ENCODE measurements at regions not wholly inside any gene's neighbourhood (a gene's known extent, or its start where the extent isn't known, plus 50 kb on each side); places are given as distances from the start of the nearest gene placed in this dataset.
A peak's percentile ranks its signal among the peaks of the same experiment; 100 is the strongest.

GRCh38 chr3:17841190-17841828 is 98.9 kb upstream of the TBC1D5 start (continued):
- TF ChIP-seq CTCF (IDR thresholded peaks at IDR 0.05; ENCODE audit: control extremely low read depth in 1 of 3, insufficient read depth in 1 of 3, low read depth in 1 of 3, low read length in 3 of 3) (peak; percentile 97 to 100 (median 99)), SIN3A (conservative IDR thresholded peaks at IDR 0.05 in 1 of 2, IDR thresholded peaks at IDR 0.05 in 1 of 2; ENCODE audit: low read depth in 1 of 2, low read length in 2 of 2) (peak in 1 of 2 experiments; percentile 52; a peak in 1 of 4 replicates), KDM5A (IDR thresholded peaks at IDR 0.05; ENCODE audit: low read length) (no peak), ZNF274 (IDR thresholded peaks at IDR 0.05; ENCODE audit: borderline replicate concordance, extremely low read depth, low read length) (no peak), EP300 (IDR thresholded peaks at IDR 0.05; ENCODE audit: borderline replicate concordance in 1 of 2, low read depth in 2 of 2, low read length in 2 of 2) (no peak), RXRA (IDR thresholded peaks at IDR 0.05; ENCODE audit: insufficient read depth, low read depth, low read length) (no peak), CTBP2 (IDR thresholded peaks at IDR 0.05; ENCODE audit: borderline replicate concordance, insufficient read depth, insufficient read length, low read length) (no peak), SP2 (IDR thresholded peaks at IDR 0.05; ENCODE audit: low read length) (no peak), CREB1 (IDR thresholded peaks at IDR 0.05) (no peak), PHF8 (conservative IDR thresholded peaks at IDR 0.05; ENCODE audit: low read depth, low read length) (no peak), HDAC6 (IDR thresholded peaks at IDR 0.05; ENCODE audit: low read depth, low read length) (no peak), SRF (IDR thresholded peaks at IDR 0.05; ENCODE audit: low read depth, low read length) (no peak), TAF1 (IDR thresholded peaks at IDR 0.05; ENCODE audit: low read depth, low read length) (no peak), BRCA1 (IDR thresholded peaks at IDR 0.05; ENCODE audit: low read depth, low read length) (no peak), SAP30 (IDR thresholded peaks at IDR 0.05; ENCODE audit: insufficient read depth, insufficient replicate concordance, low read length) (no peak), USF2 (IDR thresholded peaks at IDR 0.05; ENCODE audit: low read length) (no peak), RFX5 (IDR thresholded peaks at IDR 0.05; ENCODE audit: borderline replicate concordance, low read depth, low read length) (no peak), TEAD4 (IDR thresholded peaks at IDR 0.05; ENCODE audit: low read depth, low read length) (no peak), JUND (IDR thresholded peaks at IDR 0.05; ENCODE audit: low read length) (0 out of 2 replicates have a peak, but pooled peaks have one; percentile 48), GABPA (IDR thresholded peaks at IDR 0.05; ENCODE audit: borderline replicate concordance, insufficient read depth, low read length) (no peak)
- TF ChIP-seq, protein P1, sequence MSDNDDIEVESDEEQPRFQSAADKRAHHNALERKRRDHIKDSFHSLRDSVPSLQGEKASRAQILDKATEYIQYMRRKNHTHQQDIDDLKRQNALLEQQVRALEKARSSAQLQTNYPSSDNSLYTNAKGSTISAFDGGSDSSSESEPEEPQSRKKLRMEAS (IDR thresholded peaks at IDR 0.05), result peak; percentile 47; the same call in 1 of the 2 replicates

All from H1 (cell line).